ENCODE measurements at regions not wholly inside any gene's neighbourhood (a gene's known extent, or its start where the extent isn't known, plus 50 kb on each side); places are given as distances from the start of the nearest gene placed in this dataset.

DNA sequence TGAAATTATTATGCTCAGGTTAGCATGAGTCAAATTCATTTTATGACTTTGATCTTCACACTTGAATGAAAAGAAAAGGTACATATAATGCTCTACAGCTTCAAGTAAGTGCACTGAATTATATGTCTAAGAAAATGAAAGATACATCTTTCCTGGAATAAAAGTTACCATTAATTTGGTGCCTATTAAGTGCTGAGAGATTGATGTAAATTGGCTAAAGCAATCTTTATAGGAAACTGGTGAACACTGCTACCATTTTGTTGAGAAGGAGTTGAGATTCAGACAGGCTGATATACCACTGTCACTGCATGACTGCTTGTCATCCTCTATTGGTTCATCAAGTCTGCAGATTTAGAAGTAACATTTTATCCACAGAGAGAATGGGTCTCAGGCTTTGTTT, 416.8 kb upstream of the SPRY2 start:
- H3K27me3 ChIP-seq (ENCODE audit: control insufficient read depth in 2 of 2, insufficient read depth in 2 of 2, low read length in 2 of 2): no peaks in the 10 kb centered on the region
- no peak overlapping the region for H2AFZ ChIP-seq (ENCODE audit: insufficient read depth, low read depth, low read length, poor library complexity, severe bottlenecking)
- no peak overlapping the region for H3K4me3 Mint-ChIP-seq
- H3K27ac Mint-ChIP-seq: no peak overlapping the region
- H3K4me1 ChIP-seq (ENCODE audit: control insufficient read depth in 1 of 2, insufficient read depth in 2 of 2, low read length in 2 of 2): no peaks in the 10 kb centered on the region
- H3K79me2 ChIP-seq (ENCODE audit: insufficient read depth, low read length): no peaks in the 10 kb centered on the region
- peaks cover 2% of the 10 kb centered on the region for H3K4me1 Mint-ChIP-seq
- no peak overlapping the region for H3K27ac ChIP-seq (ENCODE audit: low read depth in 1 of 2, low read length in 2 of 2)
- no peak overlapping the region for H3K4me2 ChIP-seq (replicated peaks; ENCODE audit: extremely low read depth, low read length, poor library complexity, severe bottlenecking)
- intact Hi-C loops (cut with micrococcal nuclease): no loop called here
- H3K27me3 Mint-ChIP-seq (ENCODE audit: low read depth in 3 of 3): no peaks in the 10 kb centered on the region
- TF ChIP-seq, protein P1, sequence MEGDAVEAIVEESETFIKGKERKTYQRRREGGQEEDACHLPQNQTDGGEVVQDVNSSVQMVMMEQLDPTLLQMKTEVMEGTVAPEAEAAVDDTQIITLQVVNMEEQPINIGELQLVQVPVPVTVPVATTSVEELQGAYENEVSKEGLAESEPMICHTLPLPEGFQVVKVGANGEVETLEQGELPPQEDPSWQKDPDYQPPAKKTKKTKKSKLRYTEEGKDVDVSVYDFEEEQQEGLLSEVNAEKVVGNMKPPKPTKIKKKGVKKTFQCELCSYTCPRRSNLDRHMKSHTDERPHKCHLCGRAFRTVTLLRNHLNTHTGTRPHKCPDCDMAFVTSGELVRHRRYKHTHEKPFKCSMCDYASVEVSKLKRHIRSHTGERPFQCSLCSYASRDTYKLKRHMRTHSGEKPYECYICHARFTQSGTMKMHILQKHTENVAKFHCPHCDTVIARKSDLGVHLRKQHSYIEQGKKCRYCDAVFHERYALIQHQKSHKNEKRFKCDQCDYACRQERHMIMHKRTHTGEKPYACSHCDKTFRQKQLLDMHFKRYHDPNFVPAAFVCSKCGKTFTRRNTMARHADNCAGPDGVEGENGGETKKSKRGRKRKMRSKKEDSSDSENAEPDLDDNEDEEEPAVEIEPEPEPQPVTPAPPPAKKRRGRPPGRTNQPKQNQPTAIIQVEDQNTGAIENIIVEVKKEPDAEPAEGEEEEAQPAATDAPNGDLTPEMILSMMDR (IDR thresholded peaks at IDR 0.05): no peak
- no peaks in the 10 kb centered on the region for H3K36me3 ChIP-seq (replicated peaks in 1 of 2; ENCODE audit: control insufficient read depth in 1 of 2, insufficient read depth in 2 of 2, low read length in 2 of 2)
- H3K9me3 ChIP-seq (replicated peaks in 1 of 2; ENCODE audit: control insufficient read depth in 1 of 2, insufficient read depth in 1 of 2, low read length in 2 of 2): no peaks in the 10 kb centered on the region
- no peaks in the 10 kb centered on the region for H4K20me1 ChIP-seq (ENCODE audit: insufficient read depth, low read length)
- no peak overlapping the region for H3K4me3 ChIP-seq (replicated peaks in 1 of 3; ENCODE audit: low read depth in 2 of 3, low read length in 3 of 3)
- no peaks in the 10 kb centered on the region for H3K36me3 Mint-ChIP-seq
- H3K9ac ChIP-seq (ENCODE audit: insufficient read depth, low read length, poor library complexity, severe bottlenecking): no peak overlapping the region
- DNase-seq: no peak
- peaks cover 0 to 7% (median 2%) of the 10 kb centered on the region in 7 donors for H3K9me3 Mint-ChIP-seq

DNA sequence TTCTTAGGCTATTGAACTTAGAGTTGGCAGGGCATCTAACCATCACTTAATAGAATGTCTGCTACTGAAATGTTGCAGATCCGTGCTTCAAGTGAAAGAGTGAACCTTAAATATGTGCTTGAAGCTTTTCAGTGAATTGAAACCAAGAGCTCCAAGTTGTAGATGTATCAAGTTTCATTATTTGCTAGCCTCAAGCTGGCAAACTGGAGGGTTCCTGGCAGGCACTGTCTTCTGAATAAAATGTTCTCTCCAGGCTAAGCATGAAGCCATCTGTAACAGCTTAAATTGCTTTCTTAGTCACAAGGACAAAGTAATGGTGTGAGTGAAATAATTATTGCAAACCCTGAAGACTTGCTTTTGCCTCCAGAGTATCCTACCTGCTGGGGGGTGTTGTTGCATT, 415.0 kb upstream of the SPRY2 start:
- Histone ChIP-seq H3K36me3 (replicated peaks in 1 of 2; ENCODE audit: control insufficient read depth in 1 of 2, insufficient read depth in 2 of 2, low read length in 2 of 2) (no peaks in the 10 kb centered on the region), H3K27me3 (ENCODE audit: control insufficient read depth in 2 of 2, insufficient read depth in 2 of 2, low read length in 2 of 2) (no peaks in the 10 kb centered on the region), H3K4me3 (replicated peaks in 1 of 3; ENCODE audit: low read depth in 2 of 3, low read length in 3 of 3) (no peak overlapping the region), H4K20me1 (ENCODE audit: insufficient read depth, low read length) (no peaks in the 10 kb centered on the region), H3K4me2 (replicated peaks; ENCODE audit: extremely low read depth, low read length, poor library complexity, severe bottlenecking) (no peak overlapping the region), H3K79me2 (ENCODE audit: insufficient read depth, low read length) (no peaks in the 10 kb centered on the region), H2AFZ (ENCODE audit: insufficient read depth, low read depth, low read length, poor library complexity, severe bottlenecking) (no peak overlapping the region), H3K9ac (ENCODE audit: insufficient read depth, low read length, poor library complexity, severe bottlenecking) (no peak overlapping the region), H3K9me3 (replicated peaks in 1 of 2; ENCODE audit: control insufficient read depth in 1 of 2, insufficient read depth in 1 of 2, low read length in 2 of 2) (no peaks in the 10 kb centered on the region), H3K4me1 (ENCODE audit: control insufficient read depth in 1 of 2, insufficient read depth in 2 of 2, low read length in 2 of 2) (no peaks in the 10 kb centered on the region), H3K27ac (ENCODE audit: low read depth in 1 of 2, low read length in 2 of 2) (no peak overlapping the region)
- Mint-ChIP-seq H3K27ac (no peak overlapping the region), H3K4me3 (no peak overlapping the region), H3K4me1 (no peaks in the 10 kb centered on the region), H3K9me3 (peaks cover 0 to 7% (median 4%) of the 10 kb centered on the region in 7 donors), H3K27me3 (ENCODE audit: low read depth in 3 of 3) (no peaks in the 10 kb centered on the region), H3K36me3 (no peaks in the 10 kb centered on the region)
- TF ChIP-seq, protein P1 (IDR thresholded peaks at IDR 0.05): no peak
- 88% methylated on average over 1 of the region's 1 CpG for WGBS (ENCODE audit: insufficient coverage)
- intact Hi-C loops (cut with micrococcal nuclease): no loop called here
- no peak for DNase-seq

All from CD14-positive monocyte (primary cell).